ENCODE measurements at regions not wholly inside any gene's neighbourhood (a gene's known extent, or its start where the extent isn't known, plus 50 kb on each side); places are given as distances from the start of the nearest gene placed in this dataset.
"Not testable (repeated sequence)": the region's sequence is repeated elsewhere in the genome, so short reads cannot be mapped to it uniquely, and the experiment has no call there.

GRCh38 chr20:51305316-51306052, 237.0 kb downstream of the NFATC2 start:
- DNase-seq (ENCODE audit: low read depth), result no peak

- DNase-seq (ENCODE audit: low read depth), result no peak
These were observed 238.5 kb downstream of the NFATC2 start for GRCh38 chr20:51303731-51304670.

- DNase-seq (ENCODE audit: low read depth), result no peak
These were observed 241.5 kb downstream of the NFATC2 start for GRCh38 chr20:51301026-51301425.

- DNase-seq (ENCODE audit: low read depth), result no peak
These were observed 242.4 kb downstream of the NFATC2 start for GRCh38 chr20:51300104-51300503.

- no peak for DNase-seq (ENCODE audit: low read depth)
These were observed 243.1 kb downstream of the NFATC2 start for GRCh38 chr20:51299413-51299812.

- DNase-seq (ENCODE audit: low read depth), result no peak
These were observed 244.3 kb downstream of the NFATC2 start for GRCh38 chr20:51298141-51298749.

GRCh38 chr20:51287628-51288413, 254.7 kb downstream of the NFATC2 start:
- no peak for DNase-seq (ENCODE audit: low read depth)

GRCh38 chr20:51286758-51287157, 255.8 kb downstream of the NFATC2 start:
- no peak for DNase-seq (ENCODE audit: low read depth)

- DNase-seq (ENCODE audit: low read depth), result no peak
These were observed 256.8 kb downstream of the NFATC2 start for GRCh38 chr20:51285684-51286083.

- DNase-seq (ENCODE audit: low read depth), result no peak
These were observed 257.6 kb downstream of the NFATC2 start for GRCh38 chr20:51284871-51285270.

- DNase-seq (ENCODE audit: low read depth), result no peak
These were observed 258.3 kb downstream of the NFATC2 start for GRCh38 chr20:51284176-51284575.

- DNase-seq (ENCODE audit: low read depth), result no peak
These were observed 258.6 kb upstream of the KCNG1 start for GRCh38 chr20:51281521-51281920.

- DNase-seq (ENCODE audit: low read depth), result no peak
These were observed 257.1 kb upstream of the KCNG1 start for GRCh38 chr20:51280047-51280446.

GRCh38 chr20:51277961-51278360, 255.1 kb upstream of the KCNG1 start:
- DNase-seq (ENCODE audit: low read depth), result no peak

- no peak for DNase-seq (ENCODE audit: low read depth)
These were observed 253.4 kb upstream of the KCNG1 start for GRCh38 chr20:51276296-51276695.

GRCh38 chr20:51275826-51276225, 252.9 kb upstream of the KCNG1 start:
- DNase-seq (ENCODE audit: low read depth), result no peak

GRCh38 chr20:51275181-51275580, 252.3 kb upstream of the KCNG1 start:
- no peak for DNase-seq (ENCODE audit: low read depth)

GRCh38 chr20:51272401-51272800, 249.5 kb upstream of the KCNG1 start:
- no peak for DNase-seq (ENCODE audit: low read depth)

GRCh38 chr20:51271931-51272330, 249.0 kb upstream of the KCNG1 start:
- DNase-seq (ENCODE audit: low read depth), result no peak

GRCh38 chr20:51271289-51271688, 248.4 kb upstream of the KCNG1 start:
- DNase-seq (ENCODE audit: low read depth), result not testable (repeated sequence)

- no peak for DNase-seq (ENCODE audit: low read depth)
These were observed 246.8 kb upstream of the KCNG1 start for GRCh38 chr20:51269671-51270070.

- no peak for DNase-seq (ENCODE audit: low read depth)
These were observed 244.8 kb upstream of the KCNG1 start for GRCh38 chr20:51267679-51268078.
